Ishikawa (cell line): ENCODE measurements at regions not wholly inside any gene's neighbourhood (a gene's known extent, or its start where the extent isn't known, plus 50 kb on each side); places are given as distances from the start of the nearest gene placed in this dataset.

Experiments used
- CEBPB ChIP-seq: IDR thresholded peaks from 2 replicates; pipeline ENCODE4 v1.6.1; 2012
- CREB1 ChIP-seq: IDR thresholded peaks from 2 replicates; pipeline ENCODE4 v1.6.1; 2012; ENCODE audit warnings: low read depth
- EGR1 ChIP-seq: IDR thresholded peaks from 2 replicates; pipeline ENCODE4 v1.6.1; 2012
- EP300 ChIP-seq: IDR thresholded peaks from 2 replicates; pipeline ENCODE4 v1.6.1; 2012; ENCODE audit warnings: borderline replicate concordance
- FOXM1 ChIP-seq: IDR thresholded peaks from 2 replicates; pipeline ENCODE4 v1.6.1; 2012; ENCODE audit warnings: low read depth, borderline replicate concordance
- MAX ChIP-seq: IDR thresholded peaks from 2 replicates; pipeline ENCODE4 v1.6.1; 2012
- NFIC ChIP-seq: IDR thresholded peaks from 2 replicates; pipeline ENCODE4 v1.6.1; 2012
- RAD21 ChIP-seq: IDR thresholded peaks from 2 replicates; pipeline ENCODE4 v1.6.1; 2012; ENCODE audit warnings: low read depth
- REST ChIP-seq: IDR thresholded peaks from 2 replicates; pipeline ENCODE4 v1.6.1; 2012; ENCODE audit warnings: low read depth, mild to moderate bottlenecking
- TAF1 ChIP-seq: IDR thresholded peaks from 2 replicates; pipeline ENCODE4 v1.6.1; 2012; ENCODE audit warnings: low read depth, mild to moderate bottlenecking
- TCF12 ChIP-seq: IDR thresholded peaks from 2 replicates; pipeline ENCODE4 v1.6.1; 2012; ENCODE audit warnings: low read depth
- TEAD4 ChIP-seq: IDR thresholded peaks from 2 replicates; pipeline ENCODE4 v1.6.1; 2012
- USF1 ChIP-seq: IDR thresholded peaks from 2 replicates; pipeline ENCODE4 v1.6.1; 2012
- YY1 ChIP-seq: IDR thresholded peaks from 2 replicates; pipeline ENCODE4 v1.6.1; 2012; ENCODE audit warnings: low read depth
- ZBTB7A ChIP-seq: IDR thresholded peaks from 2 replicates; pipeline ENCODE4 v1.6.1; 2012; ENCODE audit warnings: low read depth

- TF ChIP-seq YY1 (no peak), MAX (no peak), NFIC (no peak)
Measured at GRCh38 chr5:115735108-115735998, 81.1 kb downstream of the CDO1 start.

- TF ChIP-seq TAF1 (no peak), CEBPB (no peak), ZBTB7A (no peak)
Measured at GRCh38 chr5:115733607-115734006, 82.9 kb downstream of the CDO1 start.

- TF ChIP-seq EP300 (no peak), USF1 (no peak), NFIC (no peak), TEAD4 (no peak), YY1 (no peak), FOXM1 (no peak), ZBTB7A (no peak), EGR1 (no peak), CREB1 (no peak), MAX (no peak), TAF1 (no peak), REST (no peak), CEBPB (no peak), RAD21 (no peak), TCF12 (no peak)
Measured at GRCh38 chr5:115732026-115732425, 84.4 kb downstream of the CDO1 start.

- TF ChIP-seq TCF12 = no peak
- no peak for TF ChIP-seq FOXM1
- TF ChIP-seq EP300 = no peak
- no peak for TF ChIP-seq NFIC
- TF ChIP-seq MAX = no peak
- TF ChIP-seq TEAD4 = no peak
- no peak for TF ChIP-seq YY1
- TF ChIP-seq TAF1 = no peak
- TF ChIP-seq CEBPB = no peak
- no peak for TF ChIP-seq EGR1
- TF ChIP-seq RAD21 = no peak
- TF ChIP-seq ZBTB7A = no peak
- no peak for TF ChIP-seq REST
- no peak for TF ChIP-seq USF1
- no peak for TF ChIP-seq CREB1
Measured at GRCh38 chr5:115725522-115725921, 90.9 kb downstream of the CDO1 start.

- TF ChIP-seq ZBTB7A (no peak), NFIC (no peak), RAD21 (no peak), CEBPB (no peak), EP300 (no peak), USF1 (no peak), TAF1 (no peak)
Measured at GRCh38 chr5:115723220-115723619, 93.2 kb downstream of the CDO1 start.
